WI38 (cell line): ENCODE measurements at regions not wholly inside any gene's neighbourhood (a gene's known extent, or its start where the extent isn't known, plus 50 kb on each side); places are given as distances from the start of the nearest gene placed in this dataset.

Experiments used
- H3K4me3 ChIP-seq: 2 replicates; pipeline ENCODE4 v1.5.1; 2011; ENCODE audit warnings: low read depth, mild to moderate bottlenecking, control low read depth, low read length
- TF ChIP-seq, protein P1 (sequence below): IDR thresholded peaks from 2 replicates; pipeline ENCODE4 v1.5.1; 2012; ENCODE audit warnings: low read depth, mild to moderate bottlenecking, control low read depth, low read length

DNA sequence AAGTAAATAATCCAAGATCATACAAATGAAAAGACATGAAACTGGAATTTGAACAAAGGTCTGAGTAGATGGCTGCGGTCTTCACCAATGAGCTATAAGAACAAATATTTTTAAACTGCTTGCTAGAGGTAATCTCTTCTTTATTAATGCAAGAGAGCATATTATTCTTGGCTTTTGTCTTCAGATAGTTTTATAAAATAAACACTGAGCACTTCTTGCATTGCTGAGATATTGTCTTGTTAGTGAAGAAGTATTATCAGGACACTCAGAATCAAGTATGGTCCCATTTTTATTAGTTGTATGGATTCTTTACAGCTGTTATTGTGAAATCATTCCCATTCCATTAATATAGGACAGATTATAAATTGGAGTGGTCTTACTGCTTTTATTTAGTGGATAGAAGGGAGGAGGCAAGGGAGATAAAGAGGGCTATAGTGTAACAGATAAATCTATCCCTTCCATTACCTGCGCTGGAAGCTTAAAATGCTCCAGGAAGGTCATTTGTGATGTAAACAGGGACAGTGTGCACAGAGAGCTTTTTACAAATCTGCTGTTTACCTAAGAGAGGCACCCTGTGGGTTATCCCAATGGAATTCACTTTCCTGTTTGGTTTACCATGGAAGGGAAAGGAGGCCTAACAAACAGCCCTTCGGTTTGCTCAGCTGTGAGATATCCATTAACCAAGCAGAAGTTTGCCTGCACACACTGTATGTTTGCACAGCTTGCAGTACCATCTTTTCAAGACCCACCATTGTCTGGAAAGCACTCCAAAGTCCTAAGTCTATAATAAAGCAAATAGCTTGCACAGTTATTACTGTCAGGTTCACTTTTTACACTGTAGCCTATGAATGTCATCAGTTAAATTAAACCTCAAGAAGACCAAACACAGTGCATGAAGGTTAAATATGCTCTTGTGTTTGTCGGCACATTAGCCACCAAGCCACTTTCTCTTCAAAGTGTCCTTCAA lies 347.7 kb upstream of the TGFBR2 start:
- no peak overlapping the region for H3K4me3 ChIP-seq

DNA sequence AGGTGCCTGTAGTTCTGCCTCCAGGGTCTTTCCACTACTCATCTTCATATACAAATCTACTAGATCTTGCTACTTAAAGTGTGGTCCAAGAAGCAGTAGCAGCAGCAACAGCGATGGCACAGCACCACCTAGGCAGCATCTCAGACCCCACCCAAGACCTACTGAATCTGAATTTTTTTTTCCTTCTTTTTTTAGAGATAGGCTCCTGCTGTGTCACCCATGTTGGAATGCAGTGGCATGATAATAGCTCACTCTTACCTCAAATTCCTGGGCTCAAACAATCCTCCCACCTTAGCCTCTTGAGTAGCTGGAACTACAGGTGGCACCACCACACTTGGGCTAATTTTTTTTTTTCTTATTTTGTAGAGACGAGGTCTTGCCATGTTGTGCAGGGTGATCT lies 346.7 kb upstream of the TGFBR2 start:
- TF ChIP-seq, protein P1, sequence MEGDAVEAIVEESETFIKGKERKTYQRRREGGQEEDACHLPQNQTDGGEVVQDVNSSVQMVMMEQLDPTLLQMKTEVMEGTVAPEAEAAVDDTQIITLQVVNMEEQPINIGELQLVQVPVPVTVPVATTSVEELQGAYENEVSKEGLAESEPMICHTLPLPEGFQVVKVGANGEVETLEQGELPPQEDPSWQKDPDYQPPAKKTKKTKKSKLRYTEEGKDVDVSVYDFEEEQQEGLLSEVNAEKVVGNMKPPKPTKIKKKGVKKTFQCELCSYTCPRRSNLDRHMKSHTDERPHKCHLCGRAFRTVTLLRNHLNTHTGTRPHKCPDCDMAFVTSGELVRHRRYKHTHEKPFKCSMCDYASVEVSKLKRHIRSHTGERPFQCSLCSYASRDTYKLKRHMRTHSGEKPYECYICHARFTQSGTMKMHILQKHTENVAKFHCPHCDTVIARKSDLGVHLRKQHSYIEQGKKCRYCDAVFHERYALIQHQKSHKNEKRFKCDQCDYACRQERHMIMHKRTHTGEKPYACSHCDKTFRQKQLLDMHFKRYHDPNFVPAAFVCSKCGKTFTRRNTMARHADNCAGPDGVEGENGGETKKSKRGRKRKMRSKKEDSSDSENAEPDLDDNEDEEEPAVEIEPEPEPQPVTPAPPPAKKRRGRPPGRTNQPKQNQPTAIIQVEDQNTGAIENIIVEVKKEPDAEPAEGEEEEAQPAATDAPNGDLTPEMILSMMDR, result no peak
- H3K4me3 ChIP-seq, result no peak overlapping the region

More for the DNA sequence above, 347.7 kb upstream of the TGFBR2 start:
- TF ChIP-seq, protein P1, result no peak

DNA sequence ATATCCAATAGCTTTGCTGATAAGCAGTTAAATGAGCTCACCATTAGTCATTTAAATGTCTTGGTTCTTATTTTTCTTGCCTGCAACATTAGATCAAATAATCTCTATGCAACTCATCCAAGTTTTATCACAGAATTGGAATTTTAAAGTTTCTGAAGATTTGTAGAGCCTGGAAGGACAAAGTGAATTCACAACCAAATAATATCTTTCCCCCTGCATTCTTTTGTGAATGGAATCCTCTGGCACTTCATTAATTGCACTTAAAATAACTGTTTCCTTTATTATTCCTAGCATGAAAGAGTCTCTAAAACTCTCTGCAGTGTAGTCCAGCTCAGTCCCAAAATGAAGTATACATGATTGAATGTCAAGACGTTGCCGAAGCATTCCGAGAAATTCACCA lies 345.6 kb upstream of the TGFBR2 start:
- TF ChIP-seq, protein P1, result no peak
- H3K4me3 ChIP-seq, result no peak overlapping the region

DNA sequence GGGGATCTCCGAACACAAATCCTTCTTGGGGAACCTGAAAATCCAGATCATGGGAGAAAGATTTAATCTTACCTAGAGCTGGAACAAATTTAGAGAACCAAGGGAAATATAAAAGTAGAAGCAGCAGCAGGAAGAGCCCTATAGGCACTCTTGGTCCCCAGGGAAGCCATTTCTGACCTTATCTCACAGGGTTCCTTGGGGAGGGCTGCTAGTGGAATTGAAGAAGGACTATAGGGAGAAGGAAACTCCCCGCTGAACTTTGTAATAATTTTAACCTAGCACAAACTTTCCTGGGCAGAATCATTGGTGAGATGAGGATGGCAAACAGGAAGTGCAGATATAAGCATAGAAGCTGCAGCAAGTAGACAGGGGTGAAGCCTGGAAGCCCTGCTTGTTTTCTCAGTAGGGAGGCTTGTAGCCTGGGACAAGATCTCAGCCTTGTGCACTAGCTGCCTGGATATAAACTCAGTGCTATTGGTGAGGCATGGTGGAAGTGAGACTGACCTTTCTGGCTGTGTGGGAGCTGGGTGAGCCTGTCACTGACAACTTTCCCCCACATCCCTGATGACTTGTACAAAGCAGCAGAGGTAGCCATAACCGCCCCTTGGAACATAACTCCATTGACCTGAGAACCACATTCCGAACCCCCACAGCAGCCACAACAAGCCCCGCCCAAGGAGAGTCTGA lies 343.0 kb upstream of the TGFBR2 start:
- TF ChIP-seq, protein P1, result no peak
- H3K4me3 ChIP-seq, result no peak overlapping the region

DNA sequence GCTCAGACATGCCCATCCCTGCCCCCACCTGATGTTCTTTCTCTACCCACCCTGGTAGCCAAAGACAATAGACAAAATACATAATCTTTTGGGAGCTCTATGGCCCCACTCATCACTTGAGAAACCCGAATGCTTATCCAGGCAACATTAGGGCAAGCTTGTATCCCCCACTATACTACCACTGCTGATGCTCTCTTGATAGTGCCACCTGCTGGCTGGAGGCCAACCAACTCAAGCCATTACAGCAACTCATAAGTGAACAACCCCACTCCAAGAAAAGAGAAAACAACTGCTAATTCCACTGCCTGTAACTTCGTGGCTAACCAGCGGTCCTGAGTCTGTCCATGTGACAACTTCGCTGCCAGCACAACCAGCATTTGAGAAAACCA lies 342.5 kb upstream of the TGFBR2 start:
- no peak overlapping the region for H3K4me3 ChIP-seq
- TF ChIP-seq, protein P1, result no peak

DNA sequence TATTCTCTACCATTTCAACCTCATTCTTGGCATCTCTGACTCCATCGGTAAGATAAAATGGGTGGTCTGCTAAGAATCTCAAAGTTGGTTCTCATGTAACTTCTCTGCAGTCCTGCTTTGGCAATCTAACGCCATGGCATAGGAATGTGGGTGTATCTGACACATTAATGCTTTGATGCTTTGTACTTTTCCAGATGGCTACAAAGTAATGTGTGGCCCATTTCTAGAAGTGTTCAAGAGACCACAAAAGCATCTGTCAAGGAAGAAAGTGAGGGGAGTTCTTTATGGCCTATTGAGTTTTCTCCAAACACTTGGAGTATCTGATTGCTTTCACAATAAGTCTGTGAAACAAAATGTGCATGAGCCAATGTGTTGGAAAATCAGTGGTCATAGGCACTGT lies 339.9 kb upstream of the TGFBR2 start:
- no peak overlapping the region for H3K4me3 ChIP-seq
- TF ChIP-seq, protein P1, result no peak

DNA sequence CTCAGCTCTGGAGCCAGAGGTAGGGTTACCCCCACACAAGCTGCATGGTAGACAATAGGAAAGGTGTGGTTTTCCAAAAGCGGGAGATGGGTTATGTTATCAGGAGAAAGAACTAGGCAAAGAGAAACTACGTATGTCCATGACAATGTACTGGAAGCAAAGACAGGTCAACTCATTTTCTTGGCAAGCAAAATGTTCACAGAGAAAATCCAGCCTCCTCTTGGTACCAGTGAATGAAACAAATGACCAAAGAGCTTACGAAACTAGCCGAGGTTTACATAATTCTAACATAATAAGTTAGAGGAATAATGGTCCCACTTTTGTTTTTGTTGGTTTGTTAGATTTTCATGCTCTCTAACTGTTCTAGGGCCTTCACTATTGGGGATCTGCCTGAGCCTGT lies 338.1 kb upstream of the TGFBR2 start:
- TF ChIP-seq, protein P1, result no peak
- H3K4me3 ChIP-seq, result no peak overlapping the region
